B cell (primary cell): ENCODE measurements at regions not wholly inside any gene's neighbourhood (a gene's known extent, or its start where the extent isn't known, plus 50 kb on each side); places are given as distances from the start of the nearest gene placed in this dataset.

Source experiments
- ATAC-seq: fragments of 200-7000 bp; cut with Tn5 transposase; one replicate; pipeline ENCODE4 v1.10.0; 2021; ENCODE audit warnings: low read depth, mild to moderate bottlenecking, moderate number of reproducible peaks, moderate library complexity
- CTCF ChIA-PET: fragments of 350-600 bp; sonication (Branson Sonifier 250); formaldehyde crosslinking; loops from one replicate; lab custom pipeline; 2021; ENCODE audit warnings: antibody characterized with exemption, inconsistent platforms; lab: Charles Lee
- POLR2A ChIA-PET: fragments of 350-600 bp; sonication (Branson Sonifier 250); formaldehyde crosslinking; loops from one replicate; lab custom pipeline; 2021; ENCODE audit warnings: antibody characterized with exemption; lab: Charles Lee
- DNase-seq: peaks from one replicate; pipeline ENCODE4 v3.0.0; 2013
- H2AFZ ChIP-seq: 2 replicates; pipeline ENCODE4 v1.6.1; 2012; ENCODE audit warnings: mild to moderate bottlenecking, low read depth, low read length; ENCODE audit not compliant: insufficient read depth, poor library complexity, severe bottlenecking
- H3K27ac ChIP-seq, 2 donors: 1 replicate in 1 of 2; 2 replicates in 1 of 2; pipeline ENCODE4 v1.5.1; 2012 to 2013; ENCODE audit warnings: low read length in 2 of 2, mild to moderate bottlenecking in 2 of 2, moderate library complexity in 1 of 2
- H3K27me3 ChIP-seq, 4 experiments: fragments of 200-600 bp in 1 of 4; sonication (generic) in 1 of 4; replicated peaks in 1 of 4; 1 replicate in 2 of 4; 2 replicates in 2 of 4; pipeline versions ENCODE4 v1.6.1 to v1.7.0; 2013 to 2016; ENCODE audit warnings: low read length in 3 of 4, mild to moderate bottlenecking in 2 of 4, mixed read lengths in 1 of 4, moderate library complexity in 1 of 4; ENCODE audit not compliant: insufficient read depth in 4 of 4, control insufficient read depth in 3 of 4; ENCODE audit errors: control extremely low read depth in 1 of 4
- H3K36me3 ChIP-seq, 2 experiments: replicated peaks in 1 of 2; 1 replicate in 1 of 2; 2 replicates in 1 of 2; pipeline versions ENCODE4 v1.6.1 to v1.7.1; 2013; ENCODE audit warnings: low read length in 1 of 2; ENCODE audit not compliant: insufficient read depth in 2 of 2, control insufficient read depth in 1 of 2; ENCODE audit errors: control extremely low read depth in 1 of 2, extremely low read depth in 1 of 2
- H3K4me1 ChIP-seq, 2 donors: fragments of 200-600 bp in 1 of 2; sonication (generic) in 1 of 2; 1 replicate in 1 of 2; 2 replicates in 1 of 2; pipeline versions ENCODE4 v1.5.1 to v1.6.1; 2013 to 2017; ENCODE audit warnings: low read length in 2 of 2; ENCODE audit not compliant: control insufficient read depth in 2 of 2, insufficient read depth in 2 of 2
- H3K4me2 ChIP-seq: replicated peaks from 2 replicates; pipeline ENCODE3; 2012; ENCODE audit warnings: mild to moderate bottlenecking, low read depth, low read length; ENCODE audit not compliant: poor library complexity, severe bottlenecking
- H3K4me3 ChIP-seq, 5 experiments: fragments of 200-600 bp in 1 of 5; sonication (generic) in 1 of 5; 1 replicate in 3 of 5; 2 replicates in 2 of 5; pipeline versions ENCODE4 v1.5.1 to v1.7.0; 2011 to 2016; ENCODE audit warnings: low read length in 4 of 5, mild to moderate bottlenecking in 4 of 5, low read depth in 2 of 5, control low read depth in 1 of 5, moderate library complexity in 1 of 5; ENCODE audit not compliant: insufficient read depth in 1 of 5; ENCODE audit errors: control extremely low read depth in 1 of 5, extremely low read depth in 1 of 5
- H3K79me2 ChIP-seq: fragments of 200-600 bp; sonication (generic); one replicate; pipeline ENCODE4 v1.6.0; 2016; ENCODE audit warnings: low read length; ENCODE audit not compliant: control insufficient read depth, insufficient read depth
- H3K9ac ChIP-seq: fragments of 200-600 bp; sonication (generic); 2 replicates; pipeline ENCODE4 v1.6.1; 2017; ENCODE audit warnings: mild to moderate bottlenecking, low read length, moderate library complexity
- H3K9me3 ChIP-seq, 3 donors: one replicate each; pipeline versions ENCODE4 v1.6.1 to v1.7.1; 2013; ENCODE audit warnings: low read length in 2 of 3; ENCODE audit not compliant: control insufficient read depth in 2 of 3, insufficient read depth in 1 of 3; ENCODE audit errors: control extremely low read depth in 1 of 3
- H4K20me1 ChIP-seq: 2 replicates; pipeline ENCODE4 v1.6.0; 2012; ENCODE audit warnings: mild to moderate bottlenecking, low read length; ENCODE audit not compliant: insufficient read depth, control insufficient read depth, poor library complexity, severe bottlenecking
- H3K27ac Mint-ChIP-seq: one replicate; pipeline ENCODE4 v1.8.0; 2021; ENCODE audit warnings: mixed read lengths
- H3K27me3 Mint-ChIP-seq: one replicate; pipeline ENCODE4 v1.8.0; 2021; ENCODE audit warnings: mixed read lengths
- H3K4me1 Mint-ChIP-seq: one replicate; pipeline ENCODE4 v1.8.0; 2021; ENCODE audit warnings: mixed read lengths
- H3K4me3 Mint-ChIP-seq: one replicate; pipeline ENCODE4 v1.8.0; 2021; ENCODE audit warnings: mixed read lengths
- H3K9me3 Mint-ChIP-seq: one replicate; pipeline ENCODE4 v1.8.0; 2022; ENCODE audit warnings: mixed read lengths; ENCODE audit not compliant: insufficient read depth
- CTCF ChIP-seq: fragments of 200-600 bp; IDR thresholded peaks from one replicate; pipeline ENCODE4 v1.8.0; 2022; ENCODE audit warnings: antibody characterized with exemption, mild to moderate bottlenecking
- EZH2 ChIP-seq: IDR thresholded peaks from 2 replicates; pipeline ENCODE4 v1.6.1; 2012; ENCODE audit warnings: borderline replicate concordance, low read depth, mild to moderate bottlenecking, moderate library complexity, low read length; ENCODE audit not compliant: insufficient read depth, poor library complexity, severe bottlenecking
- WGBS: methylation state at CpG from one replicate; pipeline ENCODE4 v1.1.5; 2013; ENCODE audit warnings: missing lambda C conversion rate; ENCODE audit not compliant: insufficient coverage; 5-methylcytosine and 5-hydroxymethylcytosine counted together
- intact Hi-C: fragments of 100-400 bp; cut with micrococcal nuclease; formaldehyde crosslinking; loops from one replicate; pipeline ENCODE4 v1.10.0; 2022

GRCh38 chr21:35107520-35107919, 58.4 kb upstream of the RUNX1 start:
- no peak for ATAC-seq
- POLR2A ChIA-PET = no interaction called here

GRCh38 chr21:35106246-35106835, 57.2 kb upstream of the RUNX1 start:
- Mint-ChIP-seq H3K9me3 (no peaks in the 10 kb centered on the region), H3K4me3 (no peak overlapping the region), H3K27me3 (no peaks in the 10 kb centered on the region), H3K27ac (no peak overlapping the region), H3K4me1 (no peaks in the 10 kb centered on the region)
- intact Hi-C loops = no loop called here
- Histone ChIP-seq H4K20me1 (no peaks in the 10 kb centered on the region), H3K79me2 (no peaks in the 10 kb centered on the region), H3K9ac (no peak overlapping the region), H2AFZ (no peak overlapping the region), H3K36me3 (no peaks in the 10 kb centered on the region), H3K4me2 (no peak overlapping the region), H3K4me3 (no peak overlapping the region), H3K9me3 (no peaks in the 10 kb centered on the region), H3K27ac (no peak overlapping the region), H3K4me1 (peaks cover 14 to 19% of the 10 kb centered on the region in 2 donors), H3K27me3 (no peaks in the 10 kb centered on the region)
- ChIA-PET CTCF (no interaction called here), POLR2A (no interaction called here)
- ATAC-seq (no peak), DNase-seq (no peak)
- WGBS = 72% methylated on average over 9 of the region's 11 CpGs
- TF ChIP-seq EZH2 (no peak), CTCF (no peak)

More at GRCh38 chr21:35107520-35107919, 58.4 kb upstream of the RUNX1 start:
- H3K36me3 ChIP-seq = no peaks in the 10 kb centered on the region
- H3K4me1 ChIP-seq = peaks cover 8 to 9% of the 10 kb centered on the region in 2 donors
- no peaks in the 10 kb centered on the region for H3K9me3 ChIP-seq
- CTCF ChIA-PET = no interaction called here
- H3K9ac ChIP-seq = no peak overlapping the region
- no peak overlapping the region for H3K4me2 ChIP-seq
- H3K4me1 Mint-ChIP-seq = no peaks in the 10 kb centered on the region
- no peak overlapping the region for H3K4me3 Mint-ChIP-seq
- WGBS = 90% methylated on average over 3 of the region's 6 CpGs
- no peaks in the 10 kb centered on the region for H3K79me2 ChIP-seq
- H3K27ac Mint-ChIP-seq = no peak overlapping the region
- no peaks in the 10 kb centered on the region for H4K20me1 ChIP-seq
- intact Hi-C loops = no loop called here
- no peaks in the 10 kb centered on the region for H3K27me3 ChIP-seq
- TF ChIP-seq CTCF (no peak), EZH2 (no peak)
- no peak for DNase-seq
- H2AFZ ChIP-seq = no peak overlapping the region
- no peaks in the 10 kb centered on the region for H3K9me3 Mint-ChIP-seq
- no peak overlapping the region for H3K27ac ChIP-seq
- H3K27me3 Mint-ChIP-seq = no peaks in the 10 kb centered on the region
- no peak overlapping the region for H3K4me3 ChIP-seq
